ENCODE measurements at regions not wholly inside any gene's neighbourhood (a gene's known extent, or its start where the extent isn't known, plus 50 kb on each side); places are given as distances from the start of the nearest gene placed in this dataset.
"Not testable (repeated sequence)": the region's sequence is repeated elsewhere in the genome, so short reads cannot be mapped to it uniquely, and the experiment has no call there.

- H3K9me3 ChIP-seq; intact Hi-C loops (cut with DNase I); H3K36me3 ChIP-seq; H3K4me3 ChIP-seq; DNase-seq (ENCODE audit: low spot score); H3K4me1 ChIP-seq (replicated peaks); H3K27ac ChIP-seq; H3K27me3 ChIP-seq (replicated peaks; ENCODE audit: insufficient read depth): not testable (repeated sequence)
- WGBS: 78% methylated on average over 4 of the region's 4 CpGs
These were observed 270.3 kb upstream of the TEKT4 start for GRCh38 chr2:94600929-94601328.

- intact Hi-C loops (cut with DNase I): no loop called here
- TF ChIP-seq POLR2AphosphoS5 (IDR thresholded peaks at IDR 0.05) (no peak), POLR2A (IDR thresholded peaks at IDR 0.05) (no peak)
- Histone ChIP-seq H3K27ac (no peak overlapping the region), H3K27me3 (replicated peaks; ENCODE audit: insufficient read depth) (no peaks in the 10 kb centered on the region), H3K4me1 (replicated peaks) (no peaks in the 10 kb centered on the region), H3K36me3 (no peaks in the 10 kb centered on the region), H3K9me3 (no peaks in the 10 kb centered on the region), H3K4me3 (no peak overlapping the region)
- DNase-seq (ENCODE audit: low spot score): no peak
- WGBS: 91% methylated on average over 7 of the region's 7 CpGs
These were observed 268.8 kb upstream of the TEKT4 start for GRCh38 chr2:94602466-94602865.

DNA sequence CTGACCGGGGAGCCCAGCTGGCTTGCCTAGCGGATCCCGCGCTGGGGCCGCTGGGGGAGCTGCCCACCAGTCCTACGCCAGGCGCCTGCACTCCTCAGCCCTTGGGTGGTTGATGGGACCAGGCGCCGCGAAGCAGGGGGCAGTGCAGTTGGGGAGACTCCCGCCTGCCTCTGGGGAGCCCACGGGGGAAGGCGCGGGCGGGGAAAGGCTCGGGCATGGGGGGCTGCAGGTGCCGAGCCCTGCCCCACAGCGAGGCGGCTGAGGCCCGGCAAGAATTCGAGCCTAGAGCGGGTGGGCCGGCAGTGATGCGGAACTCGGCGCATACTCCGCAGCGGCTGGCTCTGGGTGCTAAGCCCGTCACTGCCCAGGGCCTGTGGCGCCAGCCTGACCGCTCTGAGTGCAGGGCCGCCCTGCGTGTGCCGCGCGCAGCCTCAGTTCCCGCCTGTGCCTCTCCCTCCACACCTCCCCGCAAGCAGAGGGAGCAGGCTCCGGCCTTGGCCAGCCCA lies 249.1 kb upstream of the TEKT4 start:
- intact Hi-C loops (cut with DNase I): no loop called here
- no peaks in the 10 kb centered on the region for H3K27me3 ChIP-seq (replicated peaks; ENCODE audit: insufficient read depth)
- H3K36me3 ChIP-seq: no peaks in the 10 kb centered on the region
- DNase-seq (ENCODE audit: low spot score): no peak
- H3K27ac ChIP-seq: no peak overlapping the region
- H3K4me1 ChIP-seq (replicated peaks): no peaks in the 10 kb centered on the region
- TF ChIP-seq POLR2AphosphoS5 (IDR thresholded peaks at IDR 0.05) (no peak), POLR2A (IDR thresholded peaks at IDR 0.05) (no peak)
- TF ChIP-seq, protein P1, sequence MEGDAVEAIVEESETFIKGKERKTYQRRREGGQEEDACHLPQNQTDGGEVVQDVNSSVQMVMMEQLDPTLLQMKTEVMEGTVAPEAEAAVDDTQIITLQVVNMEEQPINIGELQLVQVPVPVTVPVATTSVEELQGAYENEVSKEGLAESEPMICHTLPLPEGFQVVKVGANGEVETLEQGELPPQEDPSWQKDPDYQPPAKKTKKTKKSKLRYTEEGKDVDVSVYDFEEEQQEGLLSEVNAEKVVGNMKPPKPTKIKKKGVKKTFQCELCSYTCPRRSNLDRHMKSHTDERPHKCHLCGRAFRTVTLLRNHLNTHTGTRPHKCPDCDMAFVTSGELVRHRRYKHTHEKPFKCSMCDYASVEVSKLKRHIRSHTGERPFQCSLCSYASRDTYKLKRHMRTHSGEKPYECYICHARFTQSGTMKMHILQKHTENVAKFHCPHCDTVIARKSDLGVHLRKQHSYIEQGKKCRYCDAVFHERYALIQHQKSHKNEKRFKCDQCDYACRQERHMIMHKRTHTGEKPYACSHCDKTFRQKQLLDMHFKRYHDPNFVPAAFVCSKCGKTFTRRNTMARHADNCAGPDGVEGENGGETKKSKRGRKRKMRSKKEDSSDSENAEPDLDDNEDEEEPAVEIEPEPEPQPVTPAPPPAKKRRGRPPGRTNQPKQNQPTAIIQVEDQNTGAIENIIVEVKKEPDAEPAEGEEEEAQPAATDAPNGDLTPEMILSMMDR (IDR thresholded peaks at IDR 0.05): no peak
- WGBS: 75% methylated on average over 39 of the region's 39 CpGs
- no peaks in the 10 kb centered on the region for H3K9me3 ChIP-seq
- H3K4me3 ChIP-seq: no peak overlapping the region

DNA sequence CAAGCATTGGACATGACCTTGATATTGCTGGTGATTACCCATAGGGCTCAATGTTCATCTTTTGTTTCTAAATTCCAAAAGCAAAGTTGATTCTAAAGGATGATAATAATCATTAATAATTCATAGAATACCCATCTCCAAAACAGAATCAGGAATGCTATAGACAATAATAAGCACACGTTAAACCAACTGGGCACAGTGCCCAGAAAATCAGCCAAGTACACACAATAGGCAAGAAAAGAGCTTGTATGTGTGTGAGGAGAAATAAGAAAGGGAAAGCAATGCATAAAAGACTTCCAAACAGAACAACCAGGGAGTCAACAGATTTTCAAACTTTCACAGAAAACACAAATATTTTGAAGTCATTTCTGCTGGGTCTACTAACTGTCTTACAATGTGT lies 242.3 kb upstream of the TEKT4 start:
- H3K36me3 ChIP-seq; H3K4me3 ChIP-seq; DNase-seq (ENCODE audit: low spot score); H3K9me3 ChIP-seq; H3K4me1 ChIP-seq (replicated peaks); H3K27me3 ChIP-seq (replicated peaks; ENCODE audit: insufficient read depth); intact Hi-C loops (cut with DNase I); H3K27ac ChIP-seq: not testable (repeated sequence)
- 28% methylated on average over 1 of the region's 1 CpG for WGBS

- DNase-seq (ENCODE audit: low spot score); H3K4me3 ChIP-seq; intact Hi-C loops (cut with DNase I); H3K27ac ChIP-seq; H3K36me3 ChIP-seq; H3K9me3 ChIP-seq; H3K27me3 ChIP-seq (replicated peaks; ENCODE audit: insufficient read depth); H3K4me1 ChIP-seq (replicated peaks): not testable (repeated sequence)
- WGBS: 94% methylated on average over 2 of the region's 2 CpGs
These were observed 229.8 kb upstream of the TEKT4 start for GRCh38 chr2:94641397-94641796.

- H3K27ac ChIP-seq; H3K4me1 ChIP-seq (replicated peaks); H3K9me3 ChIP-seq; H3K36me3 ChIP-seq; H3K27me3 ChIP-seq (replicated peaks; ENCODE audit: insufficient read depth); DNase-seq (ENCODE audit: low spot score); H3K4me3 ChIP-seq; intact Hi-C loops (cut with DNase I): not testable (repeated sequence)
- WGBS: 51% methylated on average over 5 of the region's 5 CpGs
These were observed 219.1 kb upstream of the TEKT4 start for GRCh38 chr2:94652131-94652530.

GRCh38 chr2:94669858-94670257 lies 201.4 kb upstream of the TEKT4 start:
- WGBS: 30% methylated on average over 1 of the region's 1 CpG
- DNase-seq (ENCODE audit: low spot score); H3K27me3 ChIP-seq (replicated peaks; ENCODE audit: insufficient read depth); H3K36me3 ChIP-seq; H3K9me3 ChIP-seq; H3K27ac ChIP-seq; intact Hi-C loops (cut with DNase I); H3K4me1 ChIP-seq (replicated peaks); H3K4me3 ChIP-seq: not testable (repeated sequence)

DNA sequence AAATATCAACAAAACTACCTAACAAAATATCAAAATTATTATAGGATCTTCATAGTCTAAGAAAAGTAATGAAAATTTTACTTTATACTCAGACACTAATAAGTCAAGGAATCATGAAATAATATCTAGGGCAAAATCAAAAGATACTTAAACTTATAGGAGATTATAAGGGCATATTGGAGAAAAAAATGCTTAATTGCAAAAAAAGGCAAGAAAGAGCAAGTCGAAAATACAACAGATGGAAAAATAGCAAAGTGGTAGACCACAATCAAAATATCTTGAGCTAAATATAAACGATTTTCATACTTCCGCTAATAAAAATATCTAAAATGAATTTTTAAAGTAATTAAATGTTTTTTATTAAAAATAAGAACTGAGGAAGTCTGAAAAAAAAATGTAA lies 177.0 kb upstream of the TEKT4 start:
- H3K27ac ChIP-seq; intact Hi-C loops (cut with DNase I); H3K36me3 ChIP-seq; H3K4me1 ChIP-seq (replicated peaks); DNase-seq (ENCODE audit: low spot score); H3K27me3 ChIP-seq (replicated peaks; ENCODE audit: insufficient read depth); H3K9me3 ChIP-seq; H3K4me3 ChIP-seq: not testable (repeated sequence)
- WGBS: 90% methylated on average over 3 of the region's 3 CpGs

DNA sequence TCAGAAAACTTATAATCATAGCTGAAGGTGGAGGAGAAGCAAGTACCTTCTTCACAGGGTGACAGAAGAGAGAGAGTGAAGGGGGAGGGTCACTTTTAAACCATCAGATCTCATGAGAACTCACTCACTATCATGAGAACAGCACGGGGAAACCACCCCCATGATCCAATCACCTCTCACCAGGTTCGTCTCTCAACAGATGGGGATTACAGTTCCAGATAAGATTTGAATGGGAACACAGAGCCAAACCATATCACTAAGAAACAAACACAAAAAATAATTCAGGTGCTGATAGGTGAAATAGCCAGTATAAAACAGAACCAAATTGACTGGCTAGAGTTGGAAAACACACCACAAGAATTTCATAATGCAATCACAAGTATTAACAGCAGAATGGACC lies 162.2 kb upstream of the TEKT4 start:
- DNase-seq (ENCODE audit: low spot score); intact Hi-C loops (cut with DNase I); H3K4me1 ChIP-seq (replicated peaks); H3K27ac ChIP-seq; H3K36me3 ChIP-seq; H3K4me3 ChIP-seq; H3K9me3 ChIP-seq; H3K27me3 ChIP-seq (replicated peaks; ENCODE audit: insufficient read depth): not testable (repeated sequence)
- 63% methylated on average over 2 of the region's 2 CpGs for WGBS

All from prostate gland (tissue), 2 donors.